GM19438 (cell line): ENCODE measurements at regions not wholly inside any gene's neighbourhood (a gene's known extent, or its start where the extent isn't known, plus 50 kb on each side); places are given as distances from the start of the nearest gene placed in this dataset.
"Not testable (repeated sequence)": the region's sequence is repeated elsewhere in the genome, so short reads cannot be mapped to it uniquely, and the experiment has no call there.

Experiments
- ATAC-seq: cut with Tn5 transposase; IDR thresholded peaks from one replicate; pipeline ENCODE4 v1.9.1; 2021; ENCODE audit warnings: low read depth; ENCODE audit not compliant: unreplicated experiment

DNA sequence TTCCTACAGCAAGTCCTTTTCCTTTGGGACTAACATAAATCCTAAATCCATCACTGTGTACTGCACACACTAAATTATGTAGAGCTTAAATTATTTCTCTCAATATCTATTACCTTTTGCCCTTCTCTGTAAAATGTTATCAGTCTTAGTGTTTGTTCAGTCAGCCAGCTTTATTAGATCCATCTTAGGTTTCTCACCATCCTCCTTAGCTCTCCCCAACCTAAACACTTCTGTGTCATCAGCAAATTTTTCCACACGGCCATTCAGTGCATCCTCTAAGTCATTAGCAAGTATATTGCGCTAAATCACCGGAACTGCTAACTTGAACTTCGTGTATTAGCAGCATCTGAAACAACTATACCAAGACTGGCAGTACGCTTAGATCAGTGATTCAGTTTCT is 142.1 kb upstream of the ZNF438 start:
- no peak for ATAC-seq

DNA sequence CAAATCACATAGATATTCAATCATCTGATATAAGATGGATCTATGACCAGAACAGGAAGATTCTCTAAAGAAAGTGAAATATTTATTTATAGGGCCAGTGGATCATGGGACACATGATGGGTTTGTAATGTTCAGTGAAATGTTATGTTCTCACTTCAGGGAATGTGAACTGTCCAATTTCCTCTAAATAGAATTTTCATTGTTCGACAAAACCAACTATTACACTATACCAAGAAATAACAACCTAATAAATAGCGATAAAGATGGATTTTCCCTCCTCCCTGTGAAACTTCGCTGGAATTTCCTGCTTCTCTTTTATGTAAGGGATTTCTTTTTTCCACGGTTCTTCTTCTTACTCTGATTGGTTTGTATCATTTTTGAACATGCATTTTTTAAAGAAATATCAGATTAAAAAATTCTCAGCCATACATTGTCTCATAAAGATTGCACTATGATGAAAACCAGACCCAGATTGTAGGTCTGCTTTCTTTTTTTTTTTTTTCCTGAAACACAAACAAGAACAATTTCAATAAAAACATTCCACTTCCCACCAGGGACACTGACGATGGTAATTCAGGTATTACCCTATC is 139.8 kb upstream of the ZEB1 start:
- ATAC-seq, result no peak

DNA sequence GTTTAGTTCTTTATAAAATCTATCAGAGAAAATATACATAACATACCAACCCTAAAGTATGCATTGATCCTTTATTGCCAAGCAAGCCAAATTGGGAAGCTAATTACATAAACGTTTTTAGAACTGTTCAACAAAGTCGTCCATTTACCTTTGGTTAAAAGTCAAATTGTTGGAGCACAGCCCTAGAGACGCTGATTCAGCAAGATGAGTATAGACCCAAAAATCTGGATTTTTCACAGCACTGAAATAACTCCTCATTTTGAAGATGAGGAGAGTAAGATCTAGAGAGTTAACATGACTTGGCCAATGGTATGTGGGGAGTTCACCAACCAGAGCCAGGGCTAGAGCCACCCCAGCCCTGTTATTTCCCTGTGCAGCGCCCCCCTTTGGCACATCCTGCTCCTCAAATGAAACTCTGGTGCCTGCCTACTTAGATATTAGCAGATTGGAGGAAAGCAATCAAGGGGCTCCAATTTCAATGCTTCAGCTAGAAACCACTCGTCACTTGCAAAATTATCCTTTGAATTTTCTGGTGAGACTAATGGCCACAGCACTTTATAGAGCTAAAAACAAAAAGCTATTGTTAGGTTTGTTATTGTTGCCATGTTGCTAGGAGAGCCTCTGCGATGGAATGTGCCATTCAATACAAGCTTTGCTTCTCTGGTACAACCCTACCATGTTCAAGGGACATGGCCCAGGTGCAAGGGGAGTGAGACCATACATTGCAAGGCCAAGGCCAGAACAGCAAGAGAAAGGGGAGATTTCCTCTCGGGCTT is 132.6 kb upstream of the ZEB1 start:
- no peak for ATAC-seq

DNA sequence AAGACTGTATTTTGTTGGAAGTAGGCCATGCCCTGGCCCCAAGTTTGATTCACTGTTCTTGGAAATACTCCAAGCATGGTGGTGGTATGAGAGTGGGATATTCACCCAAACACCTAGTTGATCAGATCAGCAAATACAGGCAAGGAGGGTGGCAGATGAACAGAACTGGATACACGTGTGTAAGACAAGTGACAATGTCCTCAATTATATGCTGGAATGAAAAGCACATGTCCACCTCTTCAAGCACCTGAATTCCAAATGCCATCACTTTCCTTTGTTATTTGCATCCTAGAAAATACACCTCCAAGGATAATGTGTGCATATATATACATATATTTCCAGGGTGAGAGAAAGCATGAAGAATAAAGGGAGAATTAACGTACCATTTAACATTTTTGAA is 131.8 kb upstream of the ZEB1 start:
- no peak for ATAC-seq

DNA sequence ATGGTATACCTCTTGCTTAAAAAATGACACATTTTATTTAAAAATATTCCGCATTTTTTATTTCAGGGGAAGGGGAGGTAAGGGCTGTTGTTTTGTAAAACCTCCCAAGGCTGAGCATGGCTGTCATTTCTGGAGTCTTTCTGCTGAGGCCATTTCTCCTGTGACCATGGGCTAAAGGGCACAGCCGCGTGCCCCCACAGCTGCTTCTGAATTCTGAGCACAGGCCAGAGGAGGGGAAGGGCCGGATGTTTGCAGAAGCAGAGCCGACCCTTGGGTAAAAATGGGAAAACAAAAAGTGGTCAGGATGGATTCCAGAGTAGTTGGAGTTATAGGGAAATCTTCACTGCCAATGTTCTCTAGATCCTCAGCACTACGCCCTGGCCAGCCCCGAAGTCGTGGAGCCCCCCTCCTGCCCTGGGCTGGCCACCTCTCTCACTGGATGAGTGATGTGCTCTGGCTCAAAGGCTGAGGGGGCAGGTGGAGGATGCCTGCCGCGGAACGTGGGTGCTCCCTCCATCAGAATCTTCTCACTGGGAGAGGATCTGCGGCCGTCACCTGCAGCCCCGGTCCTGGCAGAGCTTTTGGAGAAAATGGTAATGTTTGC is 131.3 kb upstream of the ZEB1 start:
- no peak for ATAC-seq

DNA sequence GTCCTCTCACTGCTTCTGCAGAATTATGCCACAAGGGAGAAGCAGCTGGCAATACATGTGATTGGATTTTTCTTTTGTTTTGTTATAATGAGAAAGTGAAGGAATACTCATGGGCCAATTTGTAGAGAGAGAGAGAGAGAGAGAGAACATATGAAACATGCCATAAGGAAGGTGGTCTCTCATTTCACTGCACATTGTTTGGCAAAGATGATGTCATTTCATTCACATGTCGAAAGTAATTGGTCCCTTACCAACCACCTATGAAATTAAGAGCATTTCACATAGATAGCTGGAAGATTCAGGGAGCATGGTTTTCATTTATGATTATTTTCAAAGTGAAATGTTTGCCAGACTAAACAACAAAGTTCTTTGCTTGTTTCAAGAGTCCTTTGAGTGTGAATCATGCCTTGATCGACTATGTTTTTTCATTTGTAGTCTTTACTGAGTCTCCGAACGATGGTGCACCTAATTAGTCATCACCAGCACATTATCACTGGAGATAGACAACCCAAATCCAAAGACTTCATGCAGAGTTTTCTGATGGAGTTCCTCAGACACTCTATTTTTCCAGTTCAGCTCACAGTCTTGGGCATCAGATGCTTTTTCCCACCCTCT is 130.1 kb upstream of the ZEB1 start:
- ATAC-seq, result no peak

DNA sequence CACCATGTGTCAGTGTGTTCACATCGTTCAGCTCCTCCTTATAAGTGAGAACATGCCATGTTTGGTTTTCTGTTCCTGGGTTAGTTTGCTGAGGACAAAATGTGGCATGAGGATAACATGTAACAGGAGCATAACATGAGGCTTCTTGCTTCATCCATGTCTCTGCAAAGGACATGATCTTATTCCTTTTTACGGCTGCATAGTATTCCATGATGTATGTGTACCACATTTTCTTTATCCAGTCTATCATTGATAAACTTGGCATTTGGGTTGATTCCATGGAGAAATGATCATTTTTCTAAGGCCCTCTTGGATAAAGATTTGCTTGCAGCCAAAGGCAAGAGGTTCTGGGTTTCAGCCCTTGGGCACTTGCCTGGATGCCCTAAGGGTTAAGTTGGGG is 128.5 kb upstream of the ZEB1 start:
- no peak for ATAC-seq

DNA sequence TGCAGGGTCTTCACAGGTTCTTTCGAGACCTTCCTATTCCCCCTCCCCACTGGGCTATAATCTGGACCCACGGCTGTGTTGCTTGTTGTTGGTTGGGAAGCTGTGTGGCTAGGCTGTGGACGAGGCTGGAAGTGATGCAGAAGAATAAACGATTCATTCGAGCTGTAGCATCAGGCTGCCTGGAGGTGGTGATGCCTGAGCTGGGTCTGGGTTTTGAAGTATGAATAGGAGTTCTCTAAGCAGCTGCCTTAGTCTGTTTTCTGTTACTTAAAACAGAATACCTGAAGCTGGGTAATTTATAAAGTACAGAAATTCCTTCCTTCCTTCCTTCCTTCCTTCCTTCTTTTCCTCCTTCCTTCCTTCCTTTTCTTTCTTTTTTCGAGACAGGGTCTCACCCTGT is 126.5 kb upstream of the ZEB1 start:
- no peak for ATAC-seq

DNA sequence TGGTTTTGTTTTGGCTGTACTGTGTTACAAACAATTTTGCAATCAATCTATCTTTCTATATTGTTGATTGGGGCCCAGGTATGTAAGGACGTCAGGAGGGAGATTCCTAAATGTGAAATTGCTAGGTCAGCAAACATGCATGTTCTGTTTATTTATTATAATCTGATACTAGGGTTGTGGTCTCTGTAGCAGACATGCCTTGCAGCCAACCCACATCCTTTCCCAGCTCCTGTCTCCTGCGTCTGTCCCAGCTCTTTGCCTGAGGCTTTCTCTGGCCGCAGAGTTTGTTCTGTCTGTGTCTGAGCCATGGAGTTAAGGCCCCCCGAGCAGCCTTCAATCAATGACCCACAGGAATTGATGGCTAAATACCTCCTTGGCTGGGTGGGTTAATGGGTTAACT is 124.0 kb upstream of the ZEB1 start:
- ATAC-seq, result no peak

DNA sequence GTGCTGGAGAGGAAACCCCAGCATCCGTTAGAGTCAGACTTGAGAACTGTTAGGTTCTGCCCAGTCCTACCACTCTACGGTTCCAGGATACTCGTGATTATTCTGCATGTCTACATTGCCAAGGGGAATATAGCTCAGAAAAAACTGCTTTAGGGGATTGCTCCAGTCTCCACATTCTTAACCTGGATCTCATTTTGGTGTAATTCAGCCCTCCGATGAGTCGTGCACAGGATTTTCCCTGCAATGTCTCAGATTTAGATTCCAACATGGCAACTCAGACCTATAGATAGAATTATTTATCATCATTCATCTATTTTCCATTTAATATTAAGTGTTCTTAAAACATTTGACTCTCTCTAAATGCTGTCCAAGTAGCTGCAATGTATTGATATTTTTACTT is 121.1 kb upstream of the ZEB1 start:
- ATAC-seq, result no peak

DNA sequence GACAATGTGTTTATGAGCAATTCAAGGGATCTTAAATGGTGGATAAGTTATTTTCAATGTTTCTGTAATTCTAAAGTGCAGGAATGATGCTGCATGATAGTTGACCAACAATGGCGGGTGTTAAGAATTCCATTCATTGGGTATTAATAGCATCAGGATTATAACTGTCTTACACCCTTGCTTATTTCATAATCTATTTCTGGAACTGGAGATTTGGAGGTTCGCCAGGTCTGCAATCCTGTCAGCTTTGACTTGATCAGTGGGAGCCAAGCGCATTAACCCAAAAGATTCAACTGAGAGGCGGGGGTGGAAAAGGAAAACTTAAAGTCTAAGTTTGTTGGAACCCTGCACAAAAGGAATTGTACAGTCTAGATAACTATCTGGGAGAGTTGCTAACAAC is 114.9 kb upstream of the ZEB1 start:
- no peak for ATAC-seq

DNA sequence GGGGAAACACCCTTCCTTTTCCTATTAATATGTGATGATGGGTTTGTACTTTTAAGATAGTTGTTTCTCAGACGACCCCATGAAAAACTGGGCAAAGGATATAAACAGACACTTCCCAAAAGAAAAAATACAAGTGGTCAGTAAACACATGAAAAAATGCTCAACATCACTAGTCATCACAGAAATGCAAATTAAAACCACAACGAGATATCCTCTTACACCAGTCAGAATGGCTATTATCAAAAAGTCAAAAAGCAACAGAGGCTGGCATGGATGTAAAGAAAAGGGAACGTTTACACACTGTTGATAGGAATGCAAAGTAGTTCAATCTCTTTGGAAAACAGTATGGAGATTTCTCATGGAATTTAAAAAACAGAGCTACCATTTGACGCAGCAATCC is 111.4 kb upstream of the ZEB1 start:
- no peak for ATAC-seq

DNA sequence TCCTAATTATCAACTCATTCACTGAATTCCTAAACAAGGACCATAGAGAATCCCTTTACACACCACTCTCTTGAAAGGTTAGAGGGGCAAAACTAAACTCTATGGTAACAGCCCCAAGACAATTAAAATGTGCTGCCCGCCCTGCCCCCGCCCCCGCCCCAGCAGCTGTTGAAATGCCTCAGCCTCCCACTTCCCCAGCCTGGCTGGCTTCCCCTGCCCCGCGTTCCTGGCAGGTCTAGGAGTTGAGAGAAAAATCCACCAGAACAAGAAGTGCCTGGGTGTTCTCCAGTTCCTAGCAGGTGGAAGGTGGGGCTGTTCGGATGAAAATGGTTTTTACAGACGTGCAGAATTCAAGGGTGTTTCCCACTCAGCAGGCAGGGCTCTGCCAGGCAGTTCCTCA is 109.5 kb upstream of the ZEB1 start:
- ATAC-seq, result no peak

DNA sequence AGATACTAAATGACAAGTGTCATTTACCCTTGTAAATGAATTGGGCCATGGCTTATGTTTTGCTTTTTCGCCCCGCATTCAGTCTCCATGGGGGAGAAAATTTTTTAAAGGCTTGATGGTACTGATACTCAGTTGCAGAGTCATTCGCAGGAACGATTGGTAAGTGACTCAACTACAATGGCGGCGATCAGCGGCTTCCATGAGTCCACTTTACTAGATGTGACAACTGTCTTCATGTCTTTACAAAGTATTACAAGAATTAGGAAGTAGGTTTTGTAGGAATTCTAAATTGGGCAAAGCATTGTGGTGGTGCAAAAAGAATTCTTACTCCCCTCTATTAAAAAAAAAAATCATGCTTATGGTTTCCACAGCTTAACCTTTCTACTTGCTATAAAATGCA is 108.8 kb upstream of the ZEB1 start:
- ATAC-seq, result no peak

DNA sequence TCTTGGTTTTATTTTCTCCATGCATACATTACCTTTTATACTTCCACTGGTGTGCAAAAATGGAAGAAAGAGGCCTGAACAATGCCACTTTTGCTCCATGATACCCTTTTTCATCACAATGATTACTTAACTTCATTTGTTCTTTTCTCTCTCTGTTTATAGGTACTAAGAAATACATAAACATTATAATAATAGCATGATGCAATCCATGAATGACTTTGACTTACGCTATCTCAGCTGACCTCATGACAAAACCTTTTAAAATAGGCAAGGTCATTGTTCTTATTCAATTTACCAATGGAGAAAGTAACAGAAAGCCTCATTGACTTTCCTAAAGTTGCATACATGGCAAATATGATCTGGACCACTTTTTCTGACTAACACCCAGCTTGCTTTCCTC is 105.1 kb upstream of the ZEB1 start:
- no peak for ATAC-seq

DNA sequence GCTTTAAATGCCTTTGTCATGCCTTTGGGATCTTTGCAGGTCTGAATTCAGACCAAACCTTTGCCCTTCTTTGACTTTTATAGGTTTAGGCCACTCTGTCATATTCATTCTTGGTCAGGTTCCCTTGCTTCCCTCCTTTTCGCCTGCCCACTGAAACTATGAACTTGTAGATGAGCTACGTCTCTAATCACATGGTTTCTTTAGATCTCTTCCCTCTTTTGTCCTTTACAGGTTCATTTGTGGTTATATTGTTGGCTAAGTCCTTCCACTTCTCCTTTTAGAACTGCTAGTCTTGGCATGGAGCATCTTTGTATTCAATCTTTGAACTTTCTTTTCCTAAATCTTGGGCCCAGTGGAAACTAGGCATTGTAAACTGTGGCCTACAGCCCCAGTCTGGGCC is 104.0 kb upstream of the ZEB1 start:
- ATAC-seq, result no peak

DNA sequence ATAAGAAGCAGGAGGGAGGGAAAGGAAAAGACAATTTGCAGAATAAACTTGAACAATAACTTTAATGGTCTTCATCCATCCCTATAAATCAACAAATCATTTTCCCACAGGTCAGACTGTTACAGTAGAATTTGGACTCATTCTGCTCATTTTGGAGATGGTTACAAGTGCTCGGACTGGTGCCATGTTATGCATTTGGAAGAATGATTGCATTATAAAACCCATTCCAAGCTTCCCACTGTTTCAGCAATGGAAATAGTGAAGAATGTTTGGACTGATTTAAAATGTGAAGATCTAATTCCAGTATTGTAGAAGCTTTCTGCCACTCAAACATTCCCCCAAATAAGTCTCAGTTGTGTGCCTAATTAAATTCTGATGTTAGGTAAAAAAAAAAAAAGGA is 99.7 kb upstream of the ZEB1 start:
- no peak for ATAC-seq

DNA sequence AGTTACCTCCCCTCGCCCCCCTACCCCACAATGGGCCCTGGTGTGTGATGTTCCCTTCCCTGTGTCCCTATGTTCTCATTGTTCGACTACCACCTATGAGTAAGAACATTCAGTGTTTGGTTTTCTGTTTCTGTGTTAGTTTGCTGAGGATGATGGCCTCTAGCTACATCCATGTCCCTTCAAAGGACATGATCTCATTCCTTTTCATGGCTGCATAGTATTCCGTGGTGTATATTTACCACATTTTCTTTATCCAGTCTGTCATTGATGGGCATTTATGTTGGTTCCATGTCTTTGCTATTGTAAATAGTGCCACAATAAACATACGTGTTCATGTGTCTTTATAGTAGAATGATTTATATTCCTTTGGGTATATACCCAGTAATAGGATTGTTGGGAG is 90.2 kb upstream of the ZEB1 start:
- ATAC-seq, result not testable (repeated sequence)

DNA sequence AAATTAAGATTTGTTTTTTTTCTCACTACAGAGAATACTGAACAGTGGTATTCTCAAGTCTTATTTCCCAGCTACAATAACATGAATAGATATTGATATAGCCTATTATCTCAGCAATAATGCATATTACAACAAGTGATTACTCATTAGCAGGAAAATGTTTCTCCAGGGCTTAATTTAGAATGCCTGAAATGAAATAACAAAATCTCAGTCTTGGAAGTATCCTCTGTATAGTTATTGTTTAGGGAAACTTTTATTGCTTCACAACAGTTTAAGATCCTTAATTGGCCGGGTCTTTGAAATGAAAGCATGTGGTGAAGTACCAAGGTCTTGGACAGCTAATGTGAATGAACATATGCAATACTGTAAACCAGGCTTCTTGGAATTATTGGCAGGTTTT is 79.1 kb upstream of the ZEB1 start:
- ATAC-seq, result no peak

DNA sequence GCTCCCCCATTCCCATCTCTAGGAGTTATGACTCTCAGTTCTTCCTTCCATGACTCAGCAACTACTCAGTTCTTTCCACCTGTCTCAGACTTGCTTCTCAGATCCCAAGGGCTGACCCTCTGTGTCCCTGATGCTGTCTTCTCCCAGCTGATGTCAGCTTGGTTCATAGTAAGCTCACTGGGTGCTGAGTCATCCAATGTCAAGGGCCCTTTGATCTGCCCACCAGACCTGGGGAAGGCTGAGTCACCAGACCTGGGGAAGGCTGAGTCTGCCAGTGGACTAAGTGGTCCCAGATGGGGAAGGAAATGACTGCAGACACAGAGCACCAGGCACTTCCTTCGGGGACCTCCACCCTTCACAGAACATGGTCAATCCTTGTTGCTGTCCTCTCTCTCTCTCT is 76.1 kb upstream of the ZEB1 start:
- ATAC-seq, result no peak

DNA sequence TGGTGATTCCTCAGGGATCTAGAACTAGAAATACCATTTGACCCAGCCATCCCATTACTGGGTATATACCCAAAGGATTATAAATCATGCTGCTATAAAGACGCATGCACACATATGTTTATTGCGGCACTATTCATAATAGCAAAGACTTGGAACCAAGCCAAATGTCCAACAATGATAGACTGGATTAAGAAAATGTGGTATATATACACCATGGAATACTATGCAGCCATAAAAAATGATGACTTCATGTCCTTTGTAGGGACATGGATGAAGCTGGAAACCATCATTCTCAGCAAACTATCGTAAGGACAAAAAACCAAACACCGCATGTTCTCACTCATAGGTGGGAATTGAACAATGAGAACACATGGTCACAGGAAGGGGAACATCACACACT is 67.9 kb upstream of the ZEB1 start:
- not testable (repeated sequence) for ATAC-seq

DNA sequence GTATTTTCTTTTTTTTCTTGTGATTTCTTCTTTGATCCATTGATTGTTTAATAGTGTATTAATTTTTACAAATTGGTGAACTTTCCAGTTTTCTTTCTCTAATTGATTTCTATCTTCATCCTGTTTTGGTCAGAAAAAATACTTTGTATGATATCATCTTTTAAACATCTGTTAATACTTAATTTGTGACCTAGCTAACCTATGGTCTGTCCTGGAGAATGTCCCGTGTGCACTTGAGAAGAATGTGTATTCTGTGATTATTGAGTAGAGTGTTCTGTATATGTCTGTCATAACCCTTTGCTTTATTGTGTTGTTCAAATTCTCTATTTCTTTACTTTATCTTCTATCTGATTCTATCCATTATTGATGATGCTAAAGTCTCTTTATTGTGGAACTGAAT is 65.8 kb upstream of the ZEB1 start:
- no peak for ATAC-seq
